GM18951 (cell line): ENCODE measurements at regions not wholly inside any gene's neighbourhood (a gene's known extent, or its start where the extent isn't known, plus 50 kb on each side); places are given as distances from the start of the nearest gene placed in this dataset.

Experiments used
- POLR2A ChIP-seq: IDR thresholded peaks from 4 replicates; pipeline ENCODE4 v1.6.1; 2011; ENCODE audit warnings: mild to moderate bottlenecking; ENCODE audit not compliant: insufficient read length, insufficient read depth; ENCODE audit errors: extremely low read depth
- in situ Hi-C: fragments of 300-500 bp; cut with MboI; formaldehyde crosslinking; loops from one replicate; pipeline ENCODE4 v1.12.0; 2022; ENCODE audit warnings: low sequenced_read_pairs, mixed read lengths, inconsistent platforms; ENCODE audit not compliant: unreplicated experiment

DNA sequence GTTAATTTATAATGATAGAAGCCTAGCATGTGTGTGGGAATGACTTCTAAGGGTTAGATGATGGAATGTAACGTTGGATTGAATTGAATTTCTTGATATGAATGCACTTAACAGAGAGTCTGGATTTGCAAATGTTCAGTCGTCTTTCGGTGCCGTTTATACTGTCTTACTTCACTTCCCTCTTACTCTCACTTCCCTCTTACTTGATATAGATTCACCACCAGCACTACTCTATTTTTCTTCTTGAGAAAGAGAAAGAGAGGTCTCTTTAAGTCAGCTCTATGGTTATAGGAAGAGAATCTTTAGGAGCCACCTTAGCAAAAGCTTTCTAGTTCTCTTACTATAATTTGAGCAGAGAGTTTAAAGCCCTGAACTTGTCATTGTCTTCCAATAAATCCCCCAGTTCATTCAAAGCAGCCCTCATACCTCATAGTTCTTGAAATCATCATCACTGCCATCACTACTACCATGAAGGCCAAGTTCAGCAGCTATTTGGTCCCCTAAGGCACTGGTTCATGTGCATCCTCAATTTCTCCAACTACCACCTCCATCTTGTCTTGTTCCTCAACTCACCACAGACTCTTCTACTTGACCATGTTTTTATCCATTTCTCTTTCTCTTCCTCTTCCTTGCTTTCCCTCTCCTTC is 501.7 kb upstream of the TCF4 start:
- in situ Hi-C loops: no loop called here
- TF ChIP-seq POLR2A: no peak

DNA sequence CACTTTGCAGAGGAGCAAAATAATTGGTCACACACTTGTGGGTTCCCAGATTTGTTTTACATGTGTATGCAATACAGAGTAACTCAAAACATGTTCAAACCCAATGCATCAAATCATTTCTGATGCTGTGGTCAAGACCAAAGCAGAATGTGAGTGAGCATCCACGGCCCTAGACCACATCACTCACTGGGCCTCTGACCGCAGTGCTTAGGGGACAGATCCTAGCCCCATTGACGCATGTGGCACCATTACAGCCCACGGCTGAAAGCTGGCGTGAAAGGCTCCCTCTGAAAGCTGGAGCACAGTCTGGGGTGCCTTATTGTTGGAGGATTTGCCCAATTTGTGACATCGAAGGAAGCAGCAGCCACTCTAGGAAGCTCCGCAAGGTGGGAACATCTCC is 498.8 kb upstream of the TCF4 start:
- in situ Hi-C loops: no loop called here
- TF ChIP-seq POLR2A: no peak

DNA sequence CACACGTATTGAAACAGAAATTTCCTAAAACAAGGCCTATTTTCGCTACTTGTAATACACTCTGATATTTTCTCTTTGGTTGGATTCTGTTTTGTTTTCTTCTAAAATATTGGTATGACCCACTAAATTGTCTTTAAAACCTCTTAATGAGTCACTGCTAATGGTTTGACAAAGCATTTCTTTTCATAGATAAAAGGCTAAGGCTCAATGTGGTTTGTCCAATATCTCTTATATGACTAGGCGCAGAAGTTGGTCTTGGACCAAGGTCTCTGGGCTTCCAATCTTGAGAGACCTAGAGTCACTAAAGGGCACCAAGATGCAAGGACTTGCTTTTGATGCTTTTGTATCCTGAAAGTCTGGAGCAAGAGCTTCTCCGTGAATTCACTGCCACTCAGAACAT is 498.2 kb upstream of the TCF4 start:
- TF ChIP-seq POLR2A: no peak

DNA sequence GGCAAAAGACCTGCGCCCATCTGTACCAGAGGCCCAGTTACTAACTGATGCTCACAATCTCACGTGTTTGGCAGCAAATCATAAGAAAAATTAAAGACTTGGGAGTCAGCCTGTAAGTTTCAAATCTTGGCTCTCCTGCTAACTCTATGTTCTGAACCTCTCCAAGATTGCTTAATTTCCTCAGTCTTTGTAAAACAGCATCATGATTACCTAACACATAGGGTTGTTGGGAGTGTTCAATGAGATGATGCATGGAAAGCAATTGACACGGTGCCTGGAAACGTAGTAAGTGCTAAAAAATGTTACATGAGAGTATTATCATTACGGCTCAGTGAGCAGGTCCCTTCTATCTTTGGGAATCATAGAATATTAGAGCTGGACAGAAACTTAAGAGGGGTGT is 497.6 kb upstream of the TCF4 start:
- TF ChIP-seq POLR2A: no peak
- in situ Hi-C loops: no loop called here

More for the DNA sequence above, 498.2 kb upstream of the TCF4 start:
- in situ Hi-C loops: no loop called here

DNA sequence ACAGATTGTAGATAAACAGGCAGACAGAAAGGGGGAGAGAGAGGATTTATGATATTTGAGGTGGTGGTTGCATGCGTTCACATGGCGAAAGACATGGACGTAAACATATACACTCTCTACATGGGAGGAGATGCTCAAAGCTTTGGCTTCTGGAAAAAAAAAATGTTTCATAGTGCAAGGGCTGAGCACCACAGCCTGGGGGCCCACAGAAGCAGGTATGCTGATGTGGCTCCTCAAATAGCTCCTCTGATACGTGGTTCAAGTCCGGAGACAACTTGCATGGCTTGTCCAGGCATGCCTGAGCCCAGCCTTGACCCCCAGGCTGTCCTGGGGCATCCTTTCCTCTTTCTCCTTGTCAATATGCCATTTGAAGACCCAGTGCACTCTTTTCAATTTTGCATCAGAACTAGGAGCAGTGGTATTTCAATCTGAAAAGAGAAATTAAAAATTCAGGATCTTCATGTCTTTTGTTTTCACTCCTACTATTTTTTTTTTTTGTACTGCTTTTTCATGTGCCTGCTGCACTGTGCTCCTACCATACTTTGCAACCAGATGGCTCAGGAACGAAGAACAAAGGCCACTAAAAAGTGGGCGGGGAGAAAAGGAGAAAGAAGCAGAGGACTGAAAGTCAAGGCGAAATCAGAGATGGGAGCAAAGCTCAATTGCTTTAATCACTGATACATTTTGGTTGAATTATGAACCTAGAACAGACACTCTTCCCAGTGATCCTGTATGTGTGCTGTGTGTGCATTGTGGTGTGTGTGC is 495.7 kb upstream of the TCF4 start:
- in situ Hi-C loops: no loop called here
- no peak for TF ChIP-seq POLR2A

DNA sequence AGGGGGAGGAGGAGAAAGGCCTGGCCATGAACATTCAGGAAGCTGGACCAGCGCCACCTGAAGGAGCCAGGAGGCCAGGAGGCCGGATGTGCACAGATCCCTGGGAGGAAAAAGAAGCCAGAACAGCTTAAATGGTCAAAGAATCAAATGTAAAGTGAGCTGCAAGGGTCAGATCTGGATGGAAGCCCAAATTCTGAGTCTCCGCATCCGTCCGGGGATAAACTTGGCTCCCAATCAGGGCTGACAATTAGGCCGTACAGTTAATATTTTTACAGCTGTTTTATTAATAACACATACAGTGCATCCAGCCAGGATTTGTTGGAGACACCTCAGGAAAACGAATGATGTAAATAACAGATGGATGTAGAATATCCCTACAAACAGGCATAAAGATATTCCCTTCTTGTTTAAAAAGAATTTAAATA is 495.1 kb upstream of the TCF4 start:
- in situ Hi-C loops: no loop called here
- TF ChIP-seq POLR2A: no peak

DNA sequence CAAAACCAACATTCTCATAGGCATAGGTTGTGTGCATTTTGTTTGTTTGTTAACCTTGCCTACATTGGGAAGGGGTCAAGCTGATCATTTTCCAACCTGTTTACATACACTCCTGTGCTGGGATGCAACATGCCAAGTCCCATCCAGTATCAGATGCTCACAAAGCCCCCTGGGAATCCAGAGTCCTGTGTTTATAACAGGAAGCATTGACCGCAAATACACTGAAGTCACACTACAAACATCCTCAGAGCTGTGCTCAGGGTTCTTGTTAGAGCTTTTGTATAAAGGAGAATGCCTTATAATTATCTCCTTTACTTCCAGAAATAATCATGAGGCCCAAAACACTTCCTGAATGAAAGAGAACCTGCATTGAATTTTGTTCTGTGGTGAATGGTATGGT is 488.7 kb upstream of the TCF4 start:
- in situ Hi-C loops: no loop called here
- TF ChIP-seq POLR2A: no peak

DNA sequence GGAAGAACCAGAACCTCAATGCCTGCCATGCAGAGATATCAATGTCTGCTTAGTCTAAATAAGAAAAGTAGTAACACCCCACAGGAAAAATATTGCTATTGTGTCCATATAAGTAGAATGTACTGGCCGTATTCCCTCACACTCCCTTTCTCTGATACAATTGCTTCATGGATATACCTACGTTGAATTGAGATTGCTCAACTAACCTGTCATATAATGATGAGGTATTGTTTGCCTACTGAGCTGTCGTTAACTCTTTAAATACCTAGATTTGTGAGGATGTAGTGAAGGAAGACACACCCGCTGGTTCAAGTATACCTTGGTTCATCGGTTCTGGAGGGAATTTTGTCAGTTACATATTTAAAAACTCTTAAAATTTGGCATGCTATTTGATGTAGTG is 480.7 kb upstream of the TCF4 start:
- in situ Hi-C loops: no loop called here
- TF ChIP-seq POLR2A: no peak

DNA sequence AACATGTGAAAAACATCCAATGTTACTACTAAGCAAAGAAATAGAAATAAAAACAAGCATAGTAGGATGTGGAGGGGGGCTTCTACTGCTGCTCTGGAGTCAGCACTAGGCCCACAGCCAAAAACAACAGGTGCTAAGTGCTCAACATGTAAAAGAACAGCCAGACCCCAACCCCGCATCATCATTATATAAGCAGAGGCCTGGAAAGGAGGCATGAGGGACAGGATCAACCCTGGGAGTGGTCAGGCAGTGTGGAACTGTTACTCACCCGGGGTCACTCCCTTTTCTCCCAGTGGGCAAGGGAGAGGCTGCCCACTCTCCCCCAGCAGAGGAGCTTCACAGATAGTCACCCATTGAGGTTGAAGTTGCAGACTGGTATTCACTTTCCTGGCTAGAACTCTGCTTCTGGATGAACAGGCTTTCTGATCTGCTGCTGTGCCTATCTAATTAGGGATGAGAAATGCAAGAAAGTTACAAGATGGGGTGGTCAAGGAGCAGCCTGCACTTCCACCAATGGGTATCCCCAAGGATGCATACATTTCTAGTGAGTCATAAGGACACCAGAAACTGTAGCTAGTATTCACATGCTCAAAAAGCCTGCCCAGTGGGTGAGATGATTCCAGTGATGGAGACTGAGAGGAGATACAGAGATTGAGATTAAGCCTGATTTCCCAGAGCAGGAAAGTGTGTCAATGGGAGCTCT is 480.1 kb upstream of the TCF4 start:
- in situ Hi-C loops: no loop called here
- TF ChIP-seq POLR2A: no peak

DNA sequence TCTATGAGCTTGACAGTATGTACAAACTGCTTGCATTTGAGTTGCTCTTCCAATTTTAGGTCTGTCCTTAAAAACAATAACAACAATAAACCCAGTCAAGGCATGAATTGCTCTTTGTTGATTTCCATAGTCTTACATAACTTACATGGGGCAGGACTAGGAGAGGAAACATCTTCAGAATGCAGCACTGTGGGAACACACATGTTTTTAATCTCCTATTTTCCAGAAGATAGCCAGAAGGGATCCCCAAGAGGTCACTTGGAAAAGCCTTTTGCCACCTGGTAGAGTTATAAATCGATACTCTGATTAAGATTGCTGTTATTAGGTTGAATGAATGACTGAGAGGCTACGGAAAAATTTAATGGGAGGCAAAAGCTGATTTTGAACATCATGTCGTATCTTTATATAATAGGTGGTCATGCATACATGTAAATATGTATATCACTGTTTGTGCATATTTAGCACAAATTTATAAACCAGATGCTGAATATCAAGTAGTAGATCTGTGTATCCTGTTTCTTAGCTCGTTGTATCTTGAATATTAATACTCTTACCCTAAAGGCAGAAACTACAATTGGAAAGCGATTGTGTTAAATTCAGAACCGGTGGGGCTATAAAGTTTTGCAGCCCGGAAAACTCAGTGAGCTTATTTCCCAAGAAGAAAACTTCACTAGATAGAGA is 479.4 kb upstream of the TCF4 start:
- in situ Hi-C loops: no loop called here
- no peak for TF ChIP-seq POLR2A

DNA sequence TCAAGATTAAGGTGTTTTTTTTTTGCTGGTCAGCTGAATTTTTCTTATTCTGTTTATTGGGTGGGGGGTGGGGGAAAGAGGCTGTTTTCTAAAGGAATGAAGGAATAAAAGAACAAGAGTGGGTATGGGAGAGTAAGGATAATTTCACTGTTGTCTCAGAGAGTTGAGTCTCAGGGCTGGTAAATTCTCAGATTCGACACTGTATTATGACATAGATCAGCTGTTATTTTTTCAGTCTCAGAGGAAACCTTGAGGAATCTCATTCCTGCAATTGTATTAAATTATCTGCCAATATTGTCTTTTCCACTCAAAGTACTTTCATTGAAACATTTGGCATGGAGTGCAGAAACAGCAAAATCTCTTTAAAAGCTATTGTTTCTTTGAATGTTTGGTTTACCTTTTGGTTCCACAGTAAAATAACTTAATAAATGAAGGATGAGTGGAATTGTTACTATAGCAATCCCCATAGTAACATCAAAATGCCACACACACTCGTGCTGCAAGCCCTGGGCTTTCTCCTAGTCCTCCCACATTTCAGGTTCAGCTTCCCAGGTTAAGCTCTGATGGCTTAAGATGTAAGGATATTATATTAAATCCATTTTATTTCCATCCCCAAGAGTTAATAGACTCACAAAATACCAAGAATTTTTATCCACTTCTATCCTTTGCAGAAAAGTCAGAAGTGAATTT is 478.7 kb upstream of the TCF4 start:
- in situ Hi-C loops: no loop called here

DNA sequence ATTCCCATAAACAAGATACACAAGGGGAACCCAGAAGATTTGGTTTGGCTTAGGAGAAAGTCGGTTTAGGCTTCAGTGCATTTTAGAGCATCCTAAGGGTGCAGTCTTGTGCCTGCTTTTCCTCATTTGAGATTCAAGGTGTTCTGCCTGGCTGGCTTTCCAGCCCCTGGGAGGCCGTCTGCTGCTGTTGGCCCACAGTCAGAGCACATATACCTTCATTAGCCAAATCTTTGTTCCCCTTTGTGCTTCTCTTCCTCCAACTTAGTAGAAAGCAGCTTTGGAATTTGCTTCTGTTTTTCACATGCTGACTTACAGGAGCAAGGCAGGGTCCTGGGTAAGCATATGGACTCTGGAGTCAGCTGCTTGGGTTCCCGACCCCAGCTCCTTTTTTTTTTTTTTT is 477.1 kb upstream of the TCF4 start:
- in situ Hi-C loops: no loop called here

More for the DNA sequence above, 478.7 kb upstream of the TCF4 start:
- TF ChIP-seq POLR2A: no peak

DNA sequence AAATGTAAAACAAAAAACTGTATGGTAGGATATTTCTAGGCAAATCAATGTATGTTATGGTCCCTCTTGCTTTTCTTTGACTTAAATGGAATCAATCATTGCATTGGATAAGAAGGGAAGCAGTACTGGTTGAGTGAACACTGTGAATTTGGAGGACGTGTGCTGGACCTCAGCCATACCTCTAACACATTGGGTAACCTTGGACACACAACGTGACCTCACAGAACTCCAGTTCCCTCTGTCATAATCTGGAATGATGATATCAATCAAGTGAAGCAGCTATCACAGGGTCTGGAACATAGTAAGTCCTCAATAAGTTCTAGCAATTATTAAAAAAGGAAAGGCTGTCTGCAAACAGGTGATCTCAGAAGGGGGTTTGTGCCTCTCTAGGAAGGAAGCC is 474.9 kb upstream of the TCF4 start:
- TF ChIP-seq POLR2A: no peak
- in situ Hi-C loops: no loop called here

More for the DNA sequence above, 477.1 kb upstream of the TCF4 start:
- no peak for TF ChIP-seq POLR2A

DNA sequence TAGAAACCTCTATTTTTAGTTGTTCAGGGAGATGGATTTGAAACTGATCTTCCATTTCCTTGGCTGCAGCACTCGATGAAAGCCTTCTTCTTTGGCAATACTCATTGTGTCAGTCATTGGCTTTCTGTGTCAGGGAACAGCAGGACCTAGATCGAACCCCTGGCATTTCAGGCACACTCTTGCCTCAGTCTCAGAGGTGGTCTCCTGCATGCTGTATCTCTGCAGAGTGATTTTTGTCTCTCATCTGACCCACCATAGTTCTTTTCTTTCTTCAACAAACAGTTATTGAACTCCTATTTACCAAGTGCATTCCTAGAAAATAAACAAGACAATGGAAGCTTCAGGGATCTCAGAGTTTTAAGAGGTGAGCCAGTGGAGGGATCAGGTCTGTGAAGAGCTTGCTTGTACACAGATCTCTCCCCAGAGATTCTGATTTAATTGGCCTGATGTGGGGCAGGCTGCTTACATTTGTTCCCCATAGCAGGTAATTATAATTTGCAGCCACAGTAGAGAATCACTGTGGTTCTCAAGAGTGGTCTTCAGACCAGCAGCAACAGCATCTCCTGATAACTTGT is 473.1 kb upstream of the TCF4 start:
- no peak for TF ChIP-seq POLR2A
- in situ Hi-C loops: no loop called here
